ENCODE measurements at regions not wholly inside any gene's neighbourhood (a gene's known extent, or its start where the extent isn't known, plus 50 kb on each side); places are given as distances from the start of the nearest gene placed in this dataset.

- no peak for TF ChIP-seq CTCF (IDR thresholded peaks at IDR 0.05; ENCODE audit: borderline replicate concordance, extremely low read depth, low read length, poor library complexity, severe bottlenecking)
- TF ChIP-seq EZH2 (IDR thresholded peaks at IDR 0.05; ENCODE audit: borderline replicate concordance, low read depth, low read length, severe bottlenecking) = no peak
Measured at GRCh38 chr4:78691334-78691754, 84.8 kb upstream of the BMP2K start.

Measured in DND-41 (cell line).